Skin epidermis (tissue), 12 donors: ENCODE measurements at regions not wholly inside any gene's neighbourhood (a gene's known extent, or its start where the extent isn't known, plus 50 kb on each side); places are given as distances from the start of the nearest gene placed in this dataset.
"Not testable (repeated sequence)": the region's sequence is repeated elsewhere in the genome, so short reads cannot be mapped to it uniquely, and the experiment has no call there.

Experiments
- H3K27ac ChIP-seq, 21 experiments: fragments of 200-600 bp; sonication (generic) in 11 of 21; one replicate each; pipeline ENCODE4 v1.5.0; 2020; ENCODE audit warnings: mild to moderate bottlenecking in 3 of 21, inconsistent platforms in 2 of 21, moderate library complexity in 2 of 21
- H3K4me3 ChIP-seq, 7 experiments: fragments of 200-600 bp; sonication (generic) in 2 of 7; one replicate each; pipeline ENCODE4 v1.5.0; 2020; ENCODE audit warnings: inconsistent platforms in 2 of 7, mild to moderate bottlenecking in 2 of 7, moderate library complexity in 1 of 7

DNA sequence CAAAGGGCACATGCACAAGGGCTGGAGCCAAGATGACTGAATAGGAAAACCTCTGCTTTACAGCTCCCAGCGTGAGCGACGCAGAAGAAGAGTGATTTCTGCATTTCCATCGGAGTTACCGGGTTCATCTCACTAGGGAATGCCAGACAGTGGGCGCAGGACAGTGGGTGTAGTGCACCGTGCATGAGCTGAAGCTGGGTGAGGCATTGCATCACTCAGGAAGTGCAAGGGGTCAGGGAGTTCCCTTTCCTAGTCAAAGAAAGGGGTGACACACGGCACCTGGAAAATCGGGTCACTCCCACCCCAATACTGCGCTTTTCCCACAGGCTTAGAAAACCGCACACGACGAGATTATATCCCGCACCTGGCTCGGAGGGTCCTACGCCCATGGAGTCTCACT lies 64.5 kb upstream of the HTR1E start:
- not testable (repeated sequence) for H3K4me3 ChIP-seq, H3K27ac ChIP-seq

DNA sequence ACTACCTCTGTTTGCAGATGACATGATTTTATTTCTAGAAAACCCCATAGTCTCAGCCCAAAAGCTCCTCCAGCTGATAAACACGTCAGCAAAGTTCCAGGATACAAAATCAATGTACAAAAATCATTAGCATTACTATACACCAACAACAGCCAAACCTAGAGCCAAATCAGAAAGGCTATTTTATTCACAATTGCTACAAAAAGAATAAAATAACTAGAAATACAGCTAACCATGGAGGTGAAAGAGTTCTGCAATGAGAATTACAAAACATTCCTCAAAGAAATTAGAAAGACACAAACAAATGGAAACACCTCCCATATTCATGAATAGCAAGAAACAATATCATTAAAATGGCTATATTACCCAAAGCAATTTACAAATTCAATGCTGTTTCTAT lies 65.6 kb upstream of the HTR1E start:
- H3K27ac ChIP-seq = no peak overlapping the region
- H3K4me3 ChIP-seq = no peak overlapping the region

DNA sequence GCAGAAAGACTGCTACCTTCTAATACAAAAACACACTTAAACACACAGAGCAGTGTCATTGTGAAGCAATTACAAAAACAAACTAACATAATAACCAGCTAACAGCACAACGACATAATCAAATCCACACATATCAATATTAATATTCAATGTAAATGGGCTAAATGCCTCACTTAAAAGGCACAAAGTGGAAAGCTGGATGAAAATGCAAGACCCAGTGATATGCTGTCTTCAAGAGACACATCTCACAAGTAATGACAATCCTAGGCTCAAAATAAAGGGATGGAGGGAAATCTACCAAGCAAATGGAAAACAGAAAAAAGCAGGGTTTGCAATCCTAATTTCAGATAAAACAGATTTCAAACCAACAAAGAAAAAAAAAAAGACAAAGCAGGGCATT lies 67.8 kb upstream of the HTR1E start:
- no peak overlapping the region for H3K4me3 ChIP-seq
- no peak overlapping the region for H3K27ac ChIP-seq

DNA sequence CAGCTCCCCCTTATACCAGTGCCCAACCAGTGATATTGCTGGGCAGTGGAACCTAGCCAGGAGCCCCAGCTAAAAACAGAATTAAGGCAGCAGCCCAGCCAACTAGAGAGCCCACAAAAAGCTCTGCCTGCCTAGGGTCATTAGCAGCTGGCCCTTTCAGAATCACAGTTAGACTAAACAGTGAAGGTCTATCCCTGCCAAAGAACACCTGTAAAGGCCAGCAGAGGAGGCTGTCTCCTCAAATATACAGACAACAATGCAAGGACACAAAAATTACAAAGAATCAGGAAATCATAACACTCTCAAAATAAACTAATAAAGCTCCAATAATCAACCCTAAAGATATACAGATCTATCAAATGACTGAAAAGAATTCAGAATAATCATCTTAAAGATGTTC lies 77.8 kb upstream of the HTR1E start:
- no peak overlapping the region for H3K27ac ChIP-seq
- no peak overlapping the region for H3K4me3 ChIP-seq

DNA sequence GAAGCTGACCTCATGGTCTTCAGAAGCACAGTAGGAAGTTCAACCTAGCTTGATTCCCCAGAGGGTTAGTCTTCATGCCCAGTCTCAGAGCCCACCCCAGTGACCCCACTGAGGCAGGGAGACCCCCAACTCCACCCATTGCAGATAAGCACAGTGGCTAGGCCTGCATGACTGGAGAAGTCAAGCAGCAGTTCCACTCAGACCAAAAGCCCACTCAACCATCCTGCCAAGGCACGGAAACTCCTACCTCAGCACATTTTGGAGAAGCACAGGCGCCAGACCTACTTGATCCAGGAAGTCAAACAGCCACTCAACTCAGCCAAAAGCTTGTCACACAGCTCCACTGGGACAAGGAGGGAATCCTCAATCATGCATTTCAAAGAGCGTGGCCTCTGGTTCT lies 78.4 kb upstream of the HTR1E start:
- H3K4me3 ChIP-seq = no peak overlapping the region
- H3K27ac ChIP-seq = no peak overlapping the region

DNA sequence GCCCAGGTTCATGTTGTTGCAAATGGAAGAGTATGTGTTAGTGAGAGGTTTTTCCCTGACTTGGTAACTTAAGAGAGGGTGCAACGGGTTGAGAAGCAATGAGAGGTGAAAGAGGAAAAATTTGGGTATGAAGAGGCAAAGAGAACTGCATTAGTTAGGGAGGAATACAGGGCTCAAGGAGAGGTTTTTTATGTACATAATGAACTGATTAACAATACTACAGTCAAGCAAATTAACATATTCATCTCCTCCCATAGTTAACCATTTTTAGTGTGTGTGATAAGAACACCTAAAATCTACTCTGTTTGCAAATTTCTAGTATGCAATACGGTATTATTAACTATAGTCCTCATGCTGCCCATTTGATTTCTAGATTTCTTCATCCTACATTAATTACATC lies 79.5 kb upstream of the HTR1E start:
- H3K27ac ChIP-seq = no peak overlapping the region
- no peak overlapping the region for H3K4me3 ChIP-seq

DNA sequence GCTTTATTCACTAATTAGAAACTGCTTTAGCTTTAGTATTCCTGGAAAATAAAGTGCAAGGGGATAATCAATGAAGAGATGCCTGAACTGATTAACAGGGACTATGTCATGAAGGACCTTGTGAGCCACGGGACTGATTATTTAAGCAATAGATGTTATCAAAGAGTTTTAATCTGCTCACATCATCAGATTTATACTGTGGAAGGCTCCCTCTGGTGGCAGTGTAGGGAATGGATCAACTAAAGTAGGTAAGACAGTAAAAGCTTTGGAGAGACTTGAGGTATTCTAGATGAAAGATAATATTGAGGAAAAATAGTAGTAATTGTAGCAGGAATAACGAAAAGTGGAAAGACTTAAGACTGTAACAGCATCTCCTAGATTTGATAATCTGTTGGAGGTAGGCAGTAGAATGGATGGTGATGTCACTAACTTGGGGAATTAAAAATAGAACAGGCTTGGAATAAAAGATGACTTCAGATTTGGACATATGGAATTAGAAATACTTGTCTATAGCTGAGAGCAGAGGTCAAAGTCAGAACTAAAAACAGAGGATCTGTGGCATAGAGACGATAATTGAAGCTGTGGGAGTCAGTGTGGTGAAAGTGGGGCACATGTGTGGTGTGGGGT lies 80.3 kb upstream of the HTR1E start:
- H3K4me3 ChIP-seq = no peak overlapping the region
- H3K27ac ChIP-seq = no peak overlapping the region

DNA sequence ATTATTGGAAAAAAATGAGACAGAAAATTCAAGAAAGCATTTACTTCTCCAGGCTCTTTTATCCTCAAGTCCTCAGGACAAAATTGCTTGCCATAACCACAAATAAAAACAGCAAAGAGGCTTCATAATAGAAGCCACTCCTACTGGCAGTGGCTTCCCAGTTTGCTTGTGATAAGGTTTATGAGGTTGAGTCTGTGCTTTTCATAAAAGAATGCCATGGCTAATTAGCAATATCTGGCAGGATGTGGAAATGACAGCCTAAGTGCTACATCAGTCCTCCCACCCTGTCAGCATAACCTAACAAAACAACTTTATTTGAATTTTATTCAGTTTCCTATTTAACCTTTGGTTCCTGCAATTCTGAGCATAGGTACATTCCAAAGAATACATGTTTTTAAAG lies 80.9 kb upstream of the HTR1E start:
- Histone ChIP-seq H3K4me3 (no peak overlapping the region), H3K27ac (no peak overlapping the region)

DNA sequence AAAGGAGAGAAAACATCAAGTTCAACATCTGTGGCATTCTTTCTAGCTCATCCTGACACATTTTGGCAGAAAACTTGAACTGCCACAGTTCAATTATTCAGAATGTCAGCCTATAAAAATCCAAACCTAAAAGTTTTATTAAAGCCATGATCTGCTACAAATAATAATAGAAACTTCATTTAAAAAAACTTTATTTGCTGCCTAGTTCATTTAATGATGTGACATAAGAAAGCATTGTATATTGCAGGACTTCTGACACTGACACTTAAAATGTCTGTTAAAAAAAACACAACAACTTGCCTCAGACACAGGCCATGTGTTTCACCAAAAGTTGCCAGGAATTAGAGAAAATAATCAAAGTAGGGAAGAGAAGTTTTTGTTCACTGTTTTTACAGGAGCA lies 88.3 kb upstream of the HTR1E start:
- no peak overlapping the region for H3K27ac ChIP-seq
- no peak overlapping the region for H3K4me3 ChIP-seq

DNA sequence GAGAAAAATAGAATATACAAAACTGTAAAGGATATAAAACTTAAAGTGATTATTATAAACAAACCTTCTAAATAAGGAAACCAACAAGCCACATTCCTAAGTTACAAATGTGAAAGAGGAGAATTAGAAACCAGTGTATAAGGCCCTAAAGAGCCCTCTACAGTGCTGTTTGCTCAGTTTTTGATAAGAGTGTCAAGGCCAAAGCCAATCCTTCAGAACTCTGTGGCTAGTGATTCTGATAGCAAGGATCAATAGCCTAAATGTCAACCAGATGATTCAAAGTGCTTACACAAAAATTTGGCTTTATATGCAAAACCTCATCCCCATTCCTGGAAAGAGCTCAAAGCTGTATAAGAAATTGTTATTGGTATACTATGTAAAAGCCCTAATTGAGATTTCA lies 104.6 kb upstream of the HTR1E start:
- Histone ChIP-seq H3K27ac (no peak overlapping the region), H3K4me3 (no peak overlapping the region)

DNA sequence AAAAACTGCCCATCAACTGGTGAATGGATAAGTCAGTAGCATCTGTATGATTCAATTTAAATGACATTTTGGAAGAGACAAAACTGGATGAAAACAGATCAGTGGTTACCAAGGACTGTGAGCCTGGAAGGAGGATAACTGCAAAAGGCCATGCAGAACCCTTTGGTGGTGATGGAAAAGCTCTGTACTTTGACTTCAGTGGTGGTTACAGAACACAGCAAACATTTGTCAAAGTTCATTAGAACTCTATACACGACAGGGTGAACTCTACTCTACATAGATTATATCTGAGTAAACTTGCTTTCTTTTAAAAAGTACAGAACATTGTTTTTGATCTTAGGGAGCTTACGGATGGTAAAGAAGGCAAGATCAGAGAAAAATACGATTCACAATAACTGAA lies 111.9 kb upstream of the HTR1E start:
- no peak overlapping the region for H3K4me3 ChIP-seq
- H3K27ac ChIP-seq = no peak overlapping the region

DNA sequence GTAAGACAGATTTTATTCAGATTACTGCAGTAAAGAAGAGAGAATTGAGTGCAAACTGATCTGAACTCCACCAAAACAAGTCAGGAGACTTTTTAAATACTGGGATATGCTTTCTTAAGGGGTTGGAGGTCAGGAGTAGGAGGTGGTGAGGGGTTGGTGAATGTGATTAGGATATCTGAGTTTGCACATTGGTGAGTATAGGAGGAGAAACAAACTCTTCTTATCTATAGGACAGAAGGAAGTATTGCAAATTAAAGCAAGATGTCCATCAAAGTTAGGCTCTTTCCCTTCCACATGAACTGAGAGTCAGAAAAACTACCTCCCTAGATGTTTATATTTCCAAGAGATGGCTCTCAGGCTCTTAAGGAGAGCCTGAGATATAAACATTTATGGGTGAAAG lies 114.6 kb upstream of the HTR1E start:
- Histone ChIP-seq H3K4me3 (no peak overlapping the region), H3K27ac (no peak overlapping the region)

DNA sequence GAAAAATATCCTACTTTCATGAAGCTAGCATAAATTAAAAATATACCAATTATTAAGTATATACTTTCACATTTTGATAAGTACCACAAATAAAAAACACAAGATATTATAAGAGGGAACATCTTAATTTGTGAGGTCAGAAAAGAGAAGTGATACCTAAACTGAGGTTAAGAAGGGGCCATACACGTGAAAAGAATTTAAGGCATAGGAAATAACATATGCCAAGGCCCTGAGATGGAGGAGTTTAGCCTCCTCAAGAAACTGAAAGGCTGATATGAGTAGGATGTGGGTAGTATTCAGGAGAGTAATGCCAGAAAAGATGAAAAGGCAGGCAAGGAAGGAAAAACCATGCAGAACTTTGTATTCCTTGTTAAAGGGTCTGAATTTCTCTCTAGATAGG lies 116.6 kb upstream of the HTR1E start:
- no peak overlapping the region for H3K27ac ChIP-seq
- H3K4me3 ChIP-seq = no peak overlapping the region

DNA sequence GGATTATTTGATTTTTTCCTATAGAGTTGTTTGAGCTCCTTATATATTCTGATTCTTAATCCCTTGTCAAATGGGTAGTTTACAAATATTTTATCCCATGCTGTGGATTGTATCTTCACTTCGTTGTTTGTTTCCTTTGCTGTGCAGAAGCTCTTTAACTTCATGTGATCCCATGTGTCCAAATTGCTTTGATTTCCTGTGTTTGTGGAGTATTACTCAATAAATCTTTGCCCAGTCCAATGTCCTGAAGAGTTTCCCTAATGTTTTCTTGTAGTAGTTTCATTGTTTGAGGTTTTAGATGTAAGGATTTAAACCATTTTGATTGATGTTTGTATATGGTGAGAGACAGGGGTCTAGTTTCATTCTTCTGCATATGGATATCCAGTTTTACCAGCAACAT lies 143.7 kb upstream of the HTR1E start:
- Histone ChIP-seq H3K4me3 (no peak overlapping the region), H3K27ac (no peak overlapping the region)

DNA sequence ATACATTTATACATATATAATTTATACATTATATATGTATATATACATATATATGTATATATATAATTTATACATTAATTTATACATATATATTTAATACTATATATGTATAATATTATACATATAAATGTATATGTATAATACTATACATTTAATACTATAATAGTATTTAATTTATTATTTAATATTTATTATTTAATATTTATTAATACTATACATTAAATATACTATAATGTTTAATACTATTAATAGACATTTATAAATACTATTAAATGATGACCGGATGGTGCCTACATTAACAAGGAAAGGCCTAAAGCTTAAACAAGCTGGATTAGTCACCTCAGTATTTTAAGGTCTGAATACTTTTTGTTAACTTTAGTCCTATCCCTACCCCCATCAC lies 145.9 kb upstream of the HTR1E start:
- Histone ChIP-seq H3K27ac (no peak overlapping the region), H3K4me3 (no peak overlapping the region)

DNA sequence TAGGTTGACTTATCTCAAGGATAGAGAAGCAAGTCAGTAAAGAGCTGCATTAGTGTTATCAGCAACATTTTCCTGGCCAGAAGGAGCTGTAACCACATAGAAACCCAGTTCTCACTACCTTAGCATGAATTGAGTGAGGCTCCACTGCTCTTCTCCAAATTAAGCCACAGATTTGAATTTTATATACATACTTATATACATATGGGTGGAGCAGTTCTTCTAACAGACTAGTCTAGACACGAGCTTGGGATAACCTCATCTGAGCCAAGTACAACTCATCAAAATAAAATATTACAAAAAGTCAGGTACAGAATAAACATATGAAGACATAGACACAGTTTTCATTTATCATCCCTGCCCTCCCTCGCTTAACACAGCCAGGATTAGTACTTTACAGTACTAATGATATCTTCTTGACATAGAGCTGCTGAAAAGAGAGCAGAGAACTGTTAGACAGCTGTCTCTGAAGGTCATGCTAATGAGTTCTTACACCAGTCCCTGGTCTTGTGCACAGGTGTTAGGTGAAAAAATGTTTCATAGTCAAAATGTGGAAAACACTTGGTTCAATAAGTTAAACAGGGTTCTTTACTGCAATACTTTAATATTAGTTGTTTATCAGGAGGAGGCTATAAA lies 147.4 kb upstream of the HTR1E start:
- Histone ChIP-seq H3K27ac (no peak overlapping the region), H3K4me3 (no peak overlapping the region)

DNA sequence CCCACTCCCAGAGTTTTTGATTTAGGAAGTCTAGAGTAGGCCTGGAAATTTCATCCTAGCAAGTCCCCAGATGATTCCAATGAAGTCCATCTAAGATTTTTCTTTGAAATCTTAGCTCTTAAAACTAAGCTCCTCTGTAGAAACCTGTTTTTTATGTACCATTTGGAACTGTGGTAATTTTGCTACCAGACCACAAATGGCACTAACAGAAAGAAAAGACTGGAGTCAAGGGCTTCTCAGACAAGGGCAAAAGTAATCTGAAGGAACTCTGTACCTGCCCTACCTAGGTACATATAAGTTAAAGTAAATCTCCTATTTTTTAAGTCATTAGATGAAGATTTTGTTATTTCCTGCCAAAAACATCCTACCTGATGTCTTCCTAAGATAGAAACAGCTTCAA lies 155.0 kb upstream of the HTR1E start:
- H3K4me3 ChIP-seq = no peak overlapping the region
- no peak overlapping the region for H3K27ac ChIP-seq

DNA sequence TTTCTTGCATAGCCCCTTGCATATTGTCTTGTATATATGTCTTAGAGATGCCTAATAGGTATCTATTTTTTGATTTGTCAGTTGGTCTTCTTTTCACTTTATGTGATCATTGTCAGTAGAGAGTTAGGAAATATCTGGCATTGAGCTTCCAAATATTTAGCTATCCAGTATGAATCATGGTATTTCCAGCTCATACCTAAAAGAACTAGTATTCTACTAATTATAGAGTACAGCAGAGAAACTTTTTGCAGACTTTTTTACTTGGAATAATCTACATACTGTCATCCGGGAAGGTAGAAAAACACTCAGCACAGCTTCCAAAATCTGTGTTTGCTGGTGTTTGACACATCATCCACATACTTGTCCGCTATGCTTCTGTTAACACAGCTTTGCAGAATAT lies 156.4 kb upstream of the HTR1E start:
- H3K4me3 ChIP-seq = no peak overlapping the region
- no peak overlapping the region for H3K27ac ChIP-seq

DNA sequence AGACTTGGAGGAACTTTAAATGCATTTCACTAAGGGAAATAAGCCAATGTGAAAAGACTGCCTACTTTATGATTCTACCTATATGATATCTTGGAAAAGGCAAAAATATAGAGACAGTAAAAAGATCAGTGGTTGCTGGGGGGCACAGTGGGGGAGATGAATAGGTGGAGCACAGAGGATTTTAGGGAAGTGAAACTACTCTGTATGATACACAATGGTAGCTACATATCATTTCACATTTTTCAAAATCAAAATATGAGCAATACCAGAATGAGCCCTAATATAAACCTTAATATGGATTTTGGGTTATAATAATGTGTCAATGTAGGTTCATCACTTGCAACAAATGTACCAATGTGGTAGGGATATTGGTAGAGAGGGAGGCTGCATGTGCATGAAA lies 161.4 kb upstream of the HTR1E start:
- no peak overlapping the region for H3K27ac ChIP-seq
- no peak overlapping the region for H3K4me3 ChIP-seq

DNA sequence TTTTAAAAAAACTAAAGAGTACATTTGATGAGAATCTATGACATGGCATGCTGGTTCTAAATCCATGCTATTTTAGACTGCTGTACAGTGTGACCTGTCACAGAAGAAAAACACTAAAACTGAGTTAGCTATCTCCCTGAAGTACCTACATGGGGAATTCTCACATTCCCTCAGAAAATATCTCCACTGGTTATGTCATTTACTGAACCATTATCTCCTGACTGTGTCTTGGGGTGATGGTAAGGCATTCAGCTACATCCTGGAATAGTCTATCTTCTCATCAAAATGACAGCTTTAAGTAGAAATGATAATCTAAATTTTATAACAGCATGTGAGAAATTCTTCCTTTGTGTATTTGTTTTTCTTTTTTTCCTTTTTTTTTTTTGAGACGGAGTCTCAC lies 172.1 kb upstream of the HTR1E start:
- no peak overlapping the region for H3K27ac ChIP-seq
- no peak overlapping the region for H3K4me3 ChIP-seq

DNA sequence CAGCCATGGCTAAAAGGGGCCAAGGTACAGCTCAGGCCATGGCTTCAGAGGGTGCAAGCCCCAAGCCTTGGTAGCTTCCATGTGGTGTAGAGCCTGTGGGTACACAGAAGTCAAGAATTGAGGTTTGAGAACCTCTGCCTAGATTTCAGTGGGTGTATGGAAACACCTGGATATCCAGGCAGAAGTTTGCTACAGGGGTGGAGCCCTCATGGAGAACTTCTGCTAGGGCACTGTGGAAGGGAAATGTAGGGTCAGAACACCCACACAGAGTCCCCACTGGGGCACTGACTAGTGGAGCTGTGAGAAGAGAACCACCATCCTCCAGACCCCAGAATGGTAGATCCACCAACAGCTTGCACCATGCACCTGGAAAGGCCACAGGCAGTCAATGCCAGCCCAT lies 177.4 kb upstream of the HTR1E start:
- H3K27ac ChIP-seq, H3K4me3 ChIP-seq: not testable (repeated sequence)

DNA sequence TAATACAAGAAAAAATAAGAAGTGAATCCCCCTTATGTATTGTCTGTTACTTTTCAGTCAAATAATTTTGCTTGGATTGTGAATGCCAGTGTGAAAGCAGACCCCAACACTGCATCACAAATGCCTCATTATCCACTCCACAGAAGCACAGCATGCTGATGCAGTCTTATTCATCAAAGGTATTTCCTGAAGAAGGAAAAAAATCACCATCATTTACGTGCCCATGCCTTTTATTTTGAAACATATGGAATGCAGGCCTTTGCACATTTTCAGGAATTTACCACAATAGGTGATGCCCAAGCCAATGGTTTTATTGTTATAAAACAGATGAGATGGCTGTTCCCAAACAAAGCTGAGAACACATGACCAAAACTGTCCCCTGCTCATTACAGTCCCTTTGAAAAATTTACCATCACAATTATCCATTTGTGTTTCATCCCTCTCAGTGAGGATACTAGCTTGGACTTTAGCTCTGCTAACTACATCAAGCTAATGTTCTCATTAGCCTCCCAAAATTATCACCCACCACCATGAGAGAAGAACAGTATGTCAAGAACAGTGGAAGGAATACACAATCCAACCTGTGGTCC lies 180.6 kb upstream of the HTR1E start:
- H3K27ac ChIP-seq = no peak overlapping the region
- H3K4me3 ChIP-seq = no peak overlapping the region
